Ramos (cell line): ENCODE measurements at regions not wholly inside any gene's neighbourhood (a gene's known extent, or its start where the extent isn't known, plus 50 kb on each side); places are given as distances from the start of the nearest gene placed in this dataset.
"Not testable (repeated sequence)": the region's sequence is repeated elsewhere in the genome, so short reads cannot be mapped to it uniquely, and the experiment has no call there.

Experiments used
- in situ Hi-C: fragments of 300-500 bp; cut with MboI; formaldehyde crosslinking; loops from one replicate; pipeline ENCODE4 v1.14.3; 2022; ENCODE audit warnings: low sequenced_read_pairs; ENCODE audit not compliant: unreplicated experiment

GRCh38 chr4:81595798-81596610 is 124.3 kb upstream of the RASGEF1B start:
- in situ Hi-C loops, result no loop called here

- in situ Hi-C loops, result no loop called here
Measured at GRCh38 chr4:81595287-81595686, 123.6 kb upstream of the RASGEF1B start.

- in situ Hi-C loops, result no loop called here
Measured at GRCh38 chr4:81594490-81595159, 122.9 kb upstream of the RASGEF1B start.

GRCh38 chr4:81592701-81593100 is 121.0 kb upstream of the RASGEF1B start:
- in situ Hi-C loops, result no loop called here

- in situ Hi-C loops, result no loop called here
Measured at GRCh38 chr4:81590596-81590995, 118.9 kb upstream of the RASGEF1B start.

GRCh38 chr4:81589262-81589661 is 117.6 kb upstream of the RASGEF1B start:
- in situ Hi-C loops, result no loop called here

- in situ Hi-C loops, result no loop called here
Measured at GRCh38 chr4:81586706-81587105, 115.0 kb upstream of the RASGEF1B start.

GRCh38 chr4:81580994-81581374 is 109.3 kb upstream of the RASGEF1B start:
- in situ Hi-C loops, result not testable (repeated sequence)

- in situ Hi-C loops, result no loop called here
Measured at GRCh38 chr4:81580346-81580993, 108.8 kb upstream of the RASGEF1B start.

GRCh38 chr4:81577392-81577791 is 105.7 kb upstream of the RASGEF1B start:
- in situ Hi-C loops, result no loop called here

- in situ Hi-C loops, result no loop called here
Measured at GRCh38 chr4:81574991-81575390, 103.3 kb upstream of the RASGEF1B start.

GRCh38 chr4:81573840-81574239 is 102.1 kb upstream of the RASGEF1B start:
- in situ Hi-C loops, result no loop called here

- in situ Hi-C loops, result no loop called here
Measured at GRCh38 chr4:81572402-81572801, 100.7 kb upstream of the RASGEF1B start.

- in situ Hi-C loops, result no loop called here
Measured at GRCh38 chr4:81571105-81571504, 99.4 kb upstream of the RASGEF1B start.

GRCh38 chr4:81566161-81566591 is 94.5 kb upstream of the RASGEF1B start:
- in situ Hi-C loops, result no loop called here

- in situ Hi-C loops, result no loop called here
Measured at GRCh38 chr4:81565142-81565870, 93.6 kb upstream of the RASGEF1B start.

GRCh38 chr4:81564025-81564424 is 92.3 kb upstream of the RASGEF1B start:
- in situ Hi-C loops, result no loop called here

- in situ Hi-C loops, result no loop called here
Measured at GRCh38 chr4:81562093-81562492, 90.4 kb upstream of the RASGEF1B start.

GRCh38 chr4:81557306-81557705 is 85.6 kb upstream of the RASGEF1B start:
- in situ Hi-C loops, result no loop called here

GRCh38 chr4:81555489-81555888 is 83.8 kb upstream of the RASGEF1B start:
- in situ Hi-C loops, result no loop called here

- in situ Hi-C loops, result no loop called here
Measured at GRCh38 chr4:81552086-81552485, 80.4 kb upstream of the RASGEF1B start.
